ENCODE measurements at regions not wholly inside any gene's neighbourhood (a gene's known extent, or its start where the extent isn't known, plus 50 kb on each side); places are given as distances from the start of the nearest gene placed in this dataset.

GRCh38 chr12:5230861-5231260 lies 187.2 kb downstream of the KCNA5 start:
- no peak overlapping the region for H2AFZ ChIP-seq (ENCODE audit: control insufficient read depth, low read depth, low read length)
- FAIRE-seq (no peak), ATAC-seq (no peak), DNase-seq (ENCODE audit: low read depth, low spot score) (no peak)
- no peaks in the 10 kb centered on the region for H4K20me1 ChIP-seq (ENCODE audit: control insufficient read depth, insufficient read depth)
- ChIA-PET CTCF (interaction anchor here (0.7 kb wide), 1 partner anchor 233 kb away, joined by 3 read pairs; no protein-coding TSS in a partner anchor), SMC1A (ENCODE audit: uncharacterized antibody, unreplicated experiment) (no interaction called here), POLR2A (no interaction called here), RAD21 (ENCODE audit: unreplicated experiment) (no interaction called here)
- intact Hi-C loops (cut with micrococcal nuclease; ENCODE audit: unreplicated experiment) = no loop called here
- H3K4me3 ChIP-seq = no peak overlapping the region
- no peaks in the 10 kb centered on the region for H3K4me1 ChIP-seq (ENCODE audit: control insufficient read depth, insufficient read depth, low read length)
- WGBS (ENCODE audit: insufficient coverage, insufficient replicate concordance, low lambda C conversion rate, missing lambda C conversion rate) = 40% methylated on average over 3 of the region's 3 CpGs
- peaks cover 2 to 5% of the 10 kb centered on the region in 2 experiments for H3K27me3 ChIP-seq (replicated peaks in 1 of 2; ENCODE audit: control insufficient read depth in 2 of 2, insufficient read depth in 2 of 2, low read length in 1 of 2)
- H3K27ac ChIP-seq (ENCODE audit: control insufficient read depth, insufficient read depth) = no peak overlapping the region
- in situ Hi-C loops (cut with MboI) = no loop called here
- H3K9ac ChIP-seq (ENCODE audit: control insufficient read depth, insufficient read depth, low read length) = no peak overlapping the region
- H3K4me2 ChIP-seq (ENCODE audit: control insufficient read depth, insufficient read depth) = no peak overlapping the region
- H3K36me3 ChIP-seq (ENCODE audit: control insufficient read depth in 2 of 2, insufficient read depth in 2 of 2, low read length in 1 of 2) = no peaks in the 10 kb centered on the region
- no peaks in the 10 kb centered on the region for H3K79me2 ChIP-seq (ENCODE audit: control insufficient read depth, insufficient read depth, low read length)
- TF ChIP-seq NRF1 (conservative IDR thresholded peaks at IDR 0.05; ENCODE audit: low read depth, low read length) = no peak
- no peak for TF ChIP-seq REST (IDR thresholded peaks at IDR 0.05; ENCODE audit: low read depth, low read length)
- TF ChIP-seq KLF5 (IDR thresholded peaks at IDR 0.05; ENCODE audit: partially characterized antibody) = no peak
- TF ChIP-seq SMAD5 (IDR thresholded peaks at IDR 0.05; ENCODE audit: low read depth) = no peak
- no peak for TF ChIP-seq MTA2 (IDR thresholded peaks at IDR 0.05; ENCODE audit: low read depth)
- TF ChIP-seq SMC3 (IDR thresholded peaks at IDR 0.05; ENCODE audit: borderline replicate concordance, low read length) = no peak
- no peak for TF ChIP-seq NR2F1 (conservative IDR thresholded peaks at IDR 0.05)
- no peak for TF ChIP-seq CREB1 (IDR thresholded peaks at IDR 0.05; ENCODE audit: low read depth)
- no peak for TF ChIP-seq JUND (IDR thresholded peaks at IDR 0.05; ENCODE audit: low read depth, low read length)
- no peak for TF ChIP-seq CUX1 (IDR thresholded peaks at IDR 0.05; ENCODE audit: insufficient replicate concordance, low read depth, low read length)
- no peak for TF ChIP-seq CTCF (IDR thresholded peaks at IDR 0.05 in 2 of 3, conservative IDR thresholded peaks at IDR 0.05 in 1 of 3; ENCODE audit: control insufficient read depth in 2 of 3, extremely low read depth in 1 of 3, insufficient read depth in 1 of 3, low read depth in 3 of 3, low read length in 3 of 3)
- no peak for TF ChIP-seq CBX5 (IDR thresholded peaks at IDR 0.05; ENCODE audit: low read depth)
- no peak for TF ChIP-seq GATAD2B (conservative IDR thresholded peaks at IDR 0.05; ENCODE audit: low read depth)
- no peak for TF ChIP-seq NFYB (IDR thresholded peaks at IDR 0.05; ENCODE audit: insufficient read depth, low read depth, low read length)
- no TSS peak for BruUV-seq (replicated peaks)
- no peaks in the 10 kb centered on the region for H3K9me3 ChIP-seq (replicated peaks; ENCODE audit: control insufficient read depth, insufficient read depth, low read length)

Measured in GM12878 (cell line).